ENCODE measurements at regions not wholly inside any gene's neighbourhood (a gene's known extent, or its start where the extent isn't known, plus 50 kb on each side); places are given as distances from the start of the nearest gene placed in this dataset.

DNA sequence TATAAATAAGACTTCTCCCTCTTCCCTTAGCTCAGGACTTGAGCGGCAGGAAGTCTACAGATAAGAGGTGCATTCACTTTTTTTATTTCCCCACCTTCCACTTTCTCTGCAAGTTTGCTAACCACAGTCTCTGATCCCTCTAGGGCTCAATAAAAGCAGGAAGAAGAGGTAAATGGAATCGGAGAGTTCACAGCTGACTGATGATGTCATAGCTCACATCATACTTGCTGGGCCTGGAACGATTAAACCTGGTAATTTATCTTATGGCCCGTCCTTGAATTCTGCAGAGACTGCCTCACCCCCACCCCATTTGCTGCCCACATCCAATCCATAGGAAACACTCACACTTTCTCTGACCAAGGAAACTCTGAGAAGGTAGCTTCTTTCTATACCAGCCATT lies 62.9 kb downstream of the DRD1 start:
- TF ChIP-seq, protein P1, sequence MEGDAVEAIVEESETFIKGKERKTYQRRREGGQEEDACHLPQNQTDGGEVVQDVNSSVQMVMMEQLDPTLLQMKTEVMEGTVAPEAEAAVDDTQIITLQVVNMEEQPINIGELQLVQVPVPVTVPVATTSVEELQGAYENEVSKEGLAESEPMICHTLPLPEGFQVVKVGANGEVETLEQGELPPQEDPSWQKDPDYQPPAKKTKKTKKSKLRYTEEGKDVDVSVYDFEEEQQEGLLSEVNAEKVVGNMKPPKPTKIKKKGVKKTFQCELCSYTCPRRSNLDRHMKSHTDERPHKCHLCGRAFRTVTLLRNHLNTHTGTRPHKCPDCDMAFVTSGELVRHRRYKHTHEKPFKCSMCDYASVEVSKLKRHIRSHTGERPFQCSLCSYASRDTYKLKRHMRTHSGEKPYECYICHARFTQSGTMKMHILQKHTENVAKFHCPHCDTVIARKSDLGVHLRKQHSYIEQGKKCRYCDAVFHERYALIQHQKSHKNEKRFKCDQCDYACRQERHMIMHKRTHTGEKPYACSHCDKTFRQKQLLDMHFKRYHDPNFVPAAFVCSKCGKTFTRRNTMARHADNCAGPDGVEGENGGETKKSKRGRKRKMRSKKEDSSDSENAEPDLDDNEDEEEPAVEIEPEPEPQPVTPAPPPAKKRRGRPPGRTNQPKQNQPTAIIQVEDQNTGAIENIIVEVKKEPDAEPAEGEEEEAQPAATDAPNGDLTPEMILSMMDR (IDR thresholded peaks at IDR 0.05), result no peak
- no peak for TF ChIP-seq EP300 (IDR thresholded peaks at IDR 0.05)

All from ovary (tissue), 3 donors.